Progenitor cell of endocrine pancreas (in vitro differentiated cells): ENCODE measurements at regions not wholly inside any gene's neighbourhood (a gene's known extent, or its start where the extent isn't known, plus 50 kb on each side); places are given as distances from the start of the nearest gene placed in this dataset.

Experiments used
- DNase-seq: peaks from one replicate; pipeline ENCODE4 v3.0.0; 2021; ENCODE audit warnings: low spot score; ENCODE audit not compliant: unreplicated experiment
- H3K27ac Mint-ChIP-seq: 2 replicates; pipeline ENCODE4 v1.8.0; 2021; ENCODE audit warnings: mild to moderate bottlenecking, moderate library complexity, mixed read lengths
- H3K27me3 Mint-ChIP-seq: 2 replicates; pipeline ENCODE4 v1.8.0; 2021; ENCODE audit warnings: mixed read lengths
- H3K36me3 Mint-ChIP-seq: 2 replicates; pipeline ENCODE4 v1.8.0; 2022; ENCODE audit warnings: mixed read lengths; ENCODE audit not compliant: insufficient read depth
- H3K4me1 Mint-ChIP-seq: 2 replicates; pipeline ENCODE4 v1.8.0; 2021; ENCODE audit warnings: low read depth, mixed read lengths
- H3K4me3 Mint-ChIP-seq: 2 replicates; pipeline ENCODE4 v1.8.0; 2021; ENCODE audit warnings: low read depth, mild to moderate bottlenecking, moderate library complexity, mixed read lengths
- H3K9me3 Mint-ChIP-seq: 2 replicates; pipeline ENCODE4 v1.8.0; 2021; ENCODE audit warnings: low read depth, mixed read lengths
- CTCF ChIP-seq: fragments of 200-600 bp; sonication (generic); IDR thresholded peaks from one replicate; pipeline ENCODE4 v1.5.0; 2021; ENCODE audit warnings: antibody characterized with exemption, mild to moderate bottlenecking; ENCODE audit not compliant: unreplicated experiment

DNA sequence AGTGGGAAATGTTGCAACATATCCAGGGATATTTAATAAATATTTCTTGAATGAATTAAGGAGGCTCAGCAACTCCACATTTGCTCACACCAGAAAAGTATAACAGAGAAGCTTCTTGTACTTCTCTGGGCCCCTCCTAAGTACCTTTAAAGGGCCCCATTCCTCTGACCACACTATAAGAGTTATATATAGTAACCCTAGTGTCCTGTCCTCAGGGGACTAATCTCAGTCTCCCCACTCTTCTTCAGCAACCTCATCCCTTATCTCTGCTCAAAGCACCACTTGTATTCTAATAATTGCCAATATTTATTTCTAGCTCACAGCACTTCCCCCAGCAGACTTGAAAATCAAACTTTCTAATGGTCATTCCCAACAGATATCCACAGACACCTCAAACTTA, 237.1 kb downstream of the GXYLT1 start:
- no peak for TF ChIP-seq CTCF
- Mint-ChIP-seq H3K27me3 (no peaks in the 10 kb centered on the region), H3K4me1 (no peaks in the 10 kb centered on the region), H3K9me3 (no peaks in the 10 kb centered on the region), H3K4me3 (no peak overlapping the region), H3K36me3 (no peaks in the 10 kb centered on the region), H3K27ac (no peak overlapping the region)
- no peak for DNase-seq

DNA sequence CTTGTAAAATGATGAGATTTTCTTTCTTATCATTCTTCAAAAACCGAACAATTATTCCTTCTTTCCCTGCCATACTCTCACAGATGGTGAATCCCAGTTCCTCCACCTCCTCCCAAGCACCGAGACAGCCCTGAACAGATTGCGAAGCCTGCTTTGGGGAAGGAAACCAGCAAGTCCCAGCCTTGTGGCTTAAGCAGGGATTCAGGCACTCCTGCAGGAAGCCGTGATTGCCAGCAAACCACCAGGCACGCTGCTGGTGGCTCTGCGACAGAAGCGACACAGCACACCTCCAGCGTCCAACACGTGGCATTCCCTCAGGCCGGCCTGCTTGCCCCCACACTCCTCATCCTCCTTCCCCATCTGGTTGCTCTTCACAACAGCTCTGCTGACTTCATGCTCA, 237.7 kb downstream of the GXYLT1 start:
- H3K27ac Mint-ChIP-seq: no peak overlapping the region
- no peak for DNase-seq

DNA sequence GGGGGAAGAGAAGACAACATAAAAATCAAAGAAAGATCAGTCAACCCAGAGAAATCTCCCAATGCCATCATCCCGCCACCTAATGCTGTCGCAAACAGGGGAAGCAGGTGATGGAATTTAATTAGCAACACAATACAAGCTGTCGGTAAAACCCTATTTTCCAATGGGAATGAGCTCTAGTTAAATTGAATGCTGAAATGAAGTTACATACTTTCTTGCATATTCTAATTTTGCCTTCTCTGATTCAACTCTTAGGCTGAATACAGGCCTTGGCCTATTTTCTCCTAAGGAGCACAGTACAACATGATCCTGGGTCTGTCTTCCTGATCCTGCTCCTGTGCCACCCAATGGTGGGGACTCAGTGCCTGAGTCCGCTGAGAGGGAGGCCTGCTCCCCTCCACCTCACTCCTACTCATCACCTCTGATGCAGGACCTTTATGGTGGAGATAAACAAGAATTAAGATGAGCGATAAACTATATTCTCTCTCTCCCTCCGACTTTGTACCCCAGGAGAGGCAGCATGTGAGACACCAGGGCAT, 238.8 kb downstream of the GXYLT1 start:
- Mint-ChIP-seq H3K27ac (no peak overlapping the region), H3K4me3 (no peak overlapping the region), H3K36me3 (no peaks in the 10 kb centered on the region), H3K9me3 (no peaks in the 10 kb centered on the region), H3K4me1 (no peaks in the 10 kb centered on the region), H3K27me3 (no peaks in the 10 kb centered on the region)
- no peak for TF ChIP-seq CTCF
- DNase-seq: no peak

More for the DNA sequence above, 237.7 kb downstream of the GXYLT1 start:
- Mint-ChIP-seq H3K36me3 (no peaks in the 10 kb centered on the region), H3K9me3 (no peaks in the 10 kb centered on the region), H3K4me1 (no peaks in the 10 kb centered on the region), H3K27me3 (no peaks in the 10 kb centered on the region), H3K4me3 (no peak overlapping the region)
- no peak for TF ChIP-seq CTCF

DNA sequence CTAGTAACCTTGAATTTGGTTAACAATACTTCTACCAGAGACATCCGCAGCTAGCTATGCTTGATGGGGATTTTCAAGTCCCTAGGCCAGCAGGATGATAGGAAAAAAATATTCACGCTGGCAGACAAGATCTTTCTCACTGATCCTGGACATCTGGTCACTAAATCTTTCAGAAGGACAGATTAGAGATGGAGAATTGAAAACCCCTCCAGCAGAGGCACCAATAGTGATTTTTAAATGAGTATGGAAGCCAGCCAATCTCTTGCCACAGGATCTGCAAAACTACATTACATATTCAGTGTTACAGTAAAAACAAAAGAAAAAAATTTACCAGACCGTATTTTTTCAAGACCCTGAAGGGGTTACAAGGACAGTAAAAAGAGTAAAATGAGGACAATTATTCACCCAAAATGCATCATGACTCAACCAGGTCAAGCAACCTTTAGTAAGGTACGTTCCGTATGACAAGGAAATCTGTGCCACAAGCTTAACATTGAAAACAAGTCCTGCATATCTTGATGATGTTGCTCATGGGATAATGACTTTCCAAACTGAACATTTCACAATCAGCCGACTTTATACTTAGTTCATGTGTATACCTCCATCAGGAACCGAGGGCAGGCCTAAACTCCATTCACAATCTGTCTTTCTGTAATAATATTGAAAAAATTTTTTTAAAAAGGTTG, 239.5 kb downstream of the GXYLT1 start:
- TF ChIP-seq CTCF: no peak
- no peaks in the 10 kb centered on the region for H3K27me3 Mint-ChIP-seq
- H3K36me3 Mint-ChIP-seq: no peaks in the 10 kb centered on the region
- no peak overlapping the region for H3K27ac Mint-ChIP-seq
- H3K4me1 Mint-ChIP-seq: no peaks in the 10 kb centered on the region
- DNase-seq: no peak
- no peaks in the 10 kb centered on the region for H3K9me3 Mint-ChIP-seq
- no peak overlapping the region for H3K4me3 Mint-ChIP-seq

- peaks cover under 1% of the 10 kb centered on the region for H3K9me3 Mint-ChIP-seq
- no peaks in the 10 kb centered on the region for H3K4me1 Mint-ChIP-seq
- no peaks in the 10 kb centered on the region for H3K36me3 Mint-ChIP-seq
- no peak for DNase-seq
- no peaks in the 10 kb centered on the region for H3K27me3 Mint-ChIP-seq
- H3K4me3 Mint-ChIP-seq: no peak overlapping the region
- H3K27ac Mint-ChIP-seq: no peak overlapping the region
- no peak for TF ChIP-seq CTCF
Observed at GRCh38 chr12:41904041-41904440, 240.6 kb downstream of the GXYLT1 start.
